Activated T-cell treated with anti-CD3 and anti-CD28 coated beads, Interleukin-2, amount 50 U/mL, for 4 hours (primary cell): ENCODE measurements at regions not wholly inside any gene's neighbourhood (a gene's known extent, or its start where the extent isn't known, plus 50 kb on each side); places are given as distances from the start of the nearest gene placed in this dataset.

Experiments
- ATAC-seq, 2 donors: fragments of 200-7000 bp; cut with Tn5 transposase; one replicate each; pipeline ENCODE4 v1.10.0; 2021
- DNase-seq: peaks from one replicate; pipeline ENCODE4 v3.0.0-alpha.2; 2020
- H3K27me3 Mint-ChIP-seq: one replicate; pipeline ENCODE4 v1.8.0; 2021; ENCODE audit warnings: low read depth, mixed read lengths
- H3K36me3 Mint-ChIP-seq: one replicate; pipeline ENCODE4 v1.8.0; 2022; ENCODE audit warnings: mixed read lengths; ENCODE audit not compliant: insufficient read depth
- H3K4me1 Mint-ChIP-seq: one replicate; pipeline ENCODE4 v1.8.0; 2021; ENCODE audit warnings: low read depth, mixed read lengths
- H3K4me3 Mint-ChIP-seq: one replicate; pipeline ENCODE4 v1.8.0; 2021; ENCODE audit warnings: mild to moderate bottlenecking, moderate library complexity, mixed read lengths
- H3K9me3 Mint-ChIP-seq: one replicate; pipeline ENCODE4 v1.8.0; 2021; ENCODE audit warnings: mixed read lengths

DNA sequence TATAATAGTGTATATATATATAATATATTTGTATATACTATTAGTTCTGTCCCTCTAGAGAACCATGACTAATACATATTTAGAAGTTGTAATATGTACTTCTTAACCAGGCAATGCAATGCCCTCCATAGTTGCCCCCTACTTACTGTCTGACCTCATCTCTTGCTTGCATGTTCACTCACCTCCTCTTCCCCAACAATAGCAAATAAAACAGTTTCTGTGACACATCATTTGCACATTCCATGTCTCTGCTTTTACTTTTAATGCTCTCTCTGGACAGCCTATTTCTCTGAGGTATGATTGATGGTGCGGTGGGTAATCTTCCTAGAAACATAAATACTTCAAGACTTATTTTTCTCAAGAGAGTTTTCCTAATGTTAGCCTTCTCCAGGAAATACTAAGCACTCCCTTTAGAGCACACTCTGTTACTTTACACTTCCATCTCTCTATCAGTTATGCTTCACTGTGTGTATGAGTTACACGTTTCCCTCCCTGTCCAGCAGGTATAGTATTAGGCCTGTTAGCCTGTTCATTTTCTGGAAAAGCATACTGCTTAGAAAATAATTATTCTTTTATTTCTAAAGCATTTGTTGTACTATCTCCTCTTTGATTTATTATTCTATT lies 295.6 kb upstream of the LRATD1 start:
- H3K4me1 Mint-ChIP-seq: no peaks in the 10 kb centered on the region
- DNase-seq (no peak), ATAC-seq (no peak)
- H3K9me3 Mint-ChIP-seq: peaks cover 4% of the 10 kb centered on the region
- no peak overlapping the region for H3K4me3 Mint-ChIP-seq
- H3K27me3 Mint-ChIP-seq: no peaks in the 10 kb centered on the region
- H3K36me3 Mint-ChIP-seq: no peaks in the 10 kb centered on the region

DNA sequence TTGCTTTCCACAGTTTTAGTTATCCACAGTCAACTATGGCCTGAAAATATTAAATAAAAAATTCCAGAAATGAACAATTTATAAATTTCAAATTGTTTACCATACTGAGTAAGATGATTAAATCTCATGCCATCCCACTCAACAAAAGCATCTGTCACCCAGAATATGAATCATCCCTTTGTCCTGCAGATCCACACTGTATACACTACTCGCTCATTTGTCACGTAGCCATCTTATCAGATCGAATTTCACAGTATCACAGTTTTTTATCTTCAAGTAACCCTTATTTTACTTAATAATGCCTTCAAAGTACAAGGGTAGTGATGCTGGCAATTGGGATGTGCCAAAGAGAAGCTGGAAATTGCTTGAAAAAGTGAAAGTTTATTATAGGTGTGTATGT lies 291.8 kb upstream of the LRATD1 start:
- no peaks in the 10 kb centered on the region for H3K36me3 Mint-ChIP-seq
- ATAC-seq: no peak
- H3K27me3 Mint-ChIP-seq: no peaks in the 10 kb centered on the region

DNA sequence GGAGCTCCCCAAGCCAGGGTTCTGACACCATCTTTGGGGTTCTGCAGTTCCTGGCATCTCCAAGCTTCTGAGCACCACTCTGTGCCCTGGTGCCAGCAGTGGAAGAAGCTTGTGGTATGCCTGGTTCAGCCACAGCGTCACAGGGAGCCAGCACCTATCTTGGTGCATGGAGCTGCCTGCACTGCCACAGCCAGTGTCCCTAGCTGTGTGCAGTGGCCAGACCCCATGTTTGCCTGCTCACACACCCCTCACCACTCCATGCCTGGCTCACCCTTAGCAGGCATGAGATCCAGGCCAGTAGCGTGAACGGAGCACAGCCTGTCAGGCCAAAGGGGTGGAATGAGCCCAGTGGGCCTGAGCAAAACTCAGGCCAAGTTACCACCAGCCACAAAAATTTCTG lies 290.2 kb upstream of the LRATD1 start:
- DNase-seq (no peak), ATAC-seq (no peak)
- Mint-ChIP-seq H3K4me3 (no peak overlapping the region), H3K9me3 (peaks cover 10% of the 10 kb centered on the region), H3K4me1 (no peaks in the 10 kb centered on the region), H3K36me3 (no peaks in the 10 kb centered on the region), H3K27me3 (no peaks in the 10 kb centered on the region)

More for the DNA sequence above, 291.8 kb upstream of the LRATD1 start:
- H3K9me3 Mint-ChIP-seq: peaks cover 6% of the 10 kb centered on the region
- no peak for DNase-seq
- H3K4me1 Mint-ChIP-seq: no peaks in the 10 kb centered on the region
- H3K4me3 Mint-ChIP-seq: no peak overlapping the region

- H3K27me3 Mint-ChIP-seq: no peaks in the 10 kb centered on the region
- H3K4me1 Mint-ChIP-seq: no peaks in the 10 kb centered on the region
- ATAC-seq (no peak), DNase-seq (no peak)
- H3K36me3 Mint-ChIP-seq: no peaks in the 10 kb centered on the region
- H3K9me3 Mint-ChIP-seq: peaks cover 6% of the 10 kb centered on the region
- no peak overlapping the region for H3K4me3 Mint-ChIP-seq
These were observed 288.2 kb upstream of the LRATD1 start for GRCh38 chr2:14344355-14344754.

DNA sequence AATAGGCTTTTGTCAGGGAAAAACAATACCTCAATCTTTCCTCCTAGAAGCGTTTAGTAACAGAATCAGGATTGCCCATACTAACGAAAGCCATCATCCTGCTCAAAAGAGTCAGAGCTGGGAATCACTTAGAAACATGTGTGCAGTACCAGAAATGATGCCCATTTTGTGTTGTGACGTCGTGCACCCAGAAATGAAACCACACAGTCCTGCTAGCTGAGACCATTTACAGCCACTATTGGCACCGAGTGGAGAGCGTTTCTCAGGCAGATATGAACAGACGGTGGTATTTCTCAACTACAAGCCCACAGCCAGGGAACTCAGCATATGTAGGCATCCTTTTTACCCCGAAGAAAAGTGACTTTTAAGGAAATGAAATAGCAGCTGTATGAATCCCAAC lies 284.3 kb upstream of the LRATD1 start:
- H3K36me3 Mint-ChIP-seq: no peaks in the 10 kb centered on the region
- DNase-seq (no peak), ATAC-seq (no peak)
- no peaks in the 10 kb centered on the region for H3K27me3 Mint-ChIP-seq
- H3K4me3 Mint-ChIP-seq: no peak overlapping the region
- H3K4me1 Mint-ChIP-seq: no peaks in the 10 kb centered on the region
- H3K9me3 Mint-ChIP-seq: peaks cover 10% of the 10 kb centered on the region

- no peak for DNase-seq
These were observed 281.7 kb upstream of the LRATD1 start for GRCh38 chr2:14350856-14351255.

GRCh38 chr2:14352067-14352466 lies 280.4 kb upstream of the LRATD1 start:
- H3K4me1 Mint-ChIP-seq: no peaks in the 10 kb centered on the region

More at GRCh38 chr2:14350856-14351255, 281.7 kb upstream of the LRATD1 start:
- H3K27me3 Mint-ChIP-seq: no peaks in the 10 kb centered on the region
- peaks cover 6% of the 10 kb centered on the region for H3K9me3 Mint-ChIP-seq
- ATAC-seq: no peak
- no peaks in the 10 kb centered on the region for H3K4me1 Mint-ChIP-seq
- no peaks in the 10 kb centered on the region for H3K36me3 Mint-ChIP-seq
- no peak overlapping the region for H3K4me3 Mint-ChIP-seq

DNA sequence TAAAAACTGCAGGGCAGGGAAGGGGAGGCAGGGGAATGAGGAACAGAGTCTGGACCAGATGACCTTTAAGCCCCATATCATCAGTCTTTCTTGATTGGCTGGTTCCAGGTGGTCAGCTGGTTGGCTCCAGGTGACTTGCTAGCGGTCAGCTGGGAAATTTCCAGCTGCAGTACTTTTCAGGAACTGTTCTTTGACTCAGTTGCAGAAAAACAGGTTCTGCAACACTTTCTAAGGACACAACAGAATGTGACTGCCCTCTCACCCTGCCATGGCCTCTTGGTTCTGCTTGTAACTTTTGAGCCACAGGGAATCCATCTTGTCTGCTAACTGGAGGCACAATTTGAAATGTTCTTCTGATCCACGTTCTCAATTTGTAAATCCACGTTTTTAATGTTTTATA lies 278.3 kb upstream of the LRATD1 start:
- H3K4me1 Mint-ChIP-seq: no peaks in the 10 kb centered on the region
- DNase-seq: no peak
- no peaks in the 10 kb centered on the region for H3K27me3 Mint-ChIP-seq
- ATAC-seq: no peak
- no peak overlapping the region for H3K4me3 Mint-ChIP-seq
- H3K9me3 Mint-ChIP-seq: peaks cover 4% of the 10 kb centered on the region
- H3K36me3 Mint-ChIP-seq: no peaks in the 10 kb centered on the region

More at GRCh38 chr2:14352067-14352466, 280.4 kb upstream of the LRATD1 start:
- H3K4me3 Mint-ChIP-seq: no peak overlapping the region
- no peaks in the 10 kb centered on the region for H3K27me3 Mint-ChIP-seq
- DNase-seq: no peak
- ATAC-seq: no peak
- H3K9me3 Mint-ChIP-seq: peaks cover 4% of the 10 kb centered on the region
- no peaks in the 10 kb centered on the region for H3K36me3 Mint-ChIP-seq

- Mint-ChIP-seq H3K4me1 (no peaks in the 10 kb centered on the region), H3K4me3 (no peak overlapping the region), H3K9me3 (peaks cover 4% of the 10 kb centered on the region), H3K27me3 (no peaks in the 10 kb centered on the region), H3K36me3 (no peaks in the 10 kb centered on the region)
- no peak for ATAC-seq
- DNase-seq: no peak
These were observed 277.4 kb upstream of the LRATD1 start for GRCh38 chr2:14355102-14355501.

DNA sequence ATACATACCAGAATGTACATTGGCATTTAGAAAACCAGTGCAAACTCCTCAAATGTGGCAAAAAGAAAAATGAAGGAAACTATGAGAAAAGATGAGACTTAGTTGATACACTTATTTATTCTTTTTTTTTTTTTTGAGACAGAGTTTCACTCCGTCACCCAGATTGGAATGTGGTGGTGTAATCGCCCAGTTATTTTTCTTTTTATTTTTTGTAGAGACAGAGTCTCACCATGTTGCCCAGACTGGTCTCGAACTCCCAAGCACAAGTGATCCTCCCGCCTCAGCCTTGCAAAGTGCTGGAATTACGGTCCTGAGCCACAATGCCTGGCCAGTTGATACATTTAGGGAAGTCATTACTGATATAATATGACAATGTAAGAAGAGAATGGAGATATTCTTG lies 274.2 kb upstream of the LRATD1 start:
- no peaks in the 10 kb centered on the region for H3K4me1 Mint-ChIP-seq
- no peaks in the 10 kb centered on the region for H3K36me3 Mint-ChIP-seq
- DNase-seq (no peak), ATAC-seq (no peak)
- H3K9me3 Mint-ChIP-seq: peaks cover 5% of the 10 kb centered on the region
- H3K27me3 Mint-ChIP-seq: no peaks in the 10 kb centered on the region
- H3K4me3 Mint-ChIP-seq: no peak overlapping the region

DNA sequence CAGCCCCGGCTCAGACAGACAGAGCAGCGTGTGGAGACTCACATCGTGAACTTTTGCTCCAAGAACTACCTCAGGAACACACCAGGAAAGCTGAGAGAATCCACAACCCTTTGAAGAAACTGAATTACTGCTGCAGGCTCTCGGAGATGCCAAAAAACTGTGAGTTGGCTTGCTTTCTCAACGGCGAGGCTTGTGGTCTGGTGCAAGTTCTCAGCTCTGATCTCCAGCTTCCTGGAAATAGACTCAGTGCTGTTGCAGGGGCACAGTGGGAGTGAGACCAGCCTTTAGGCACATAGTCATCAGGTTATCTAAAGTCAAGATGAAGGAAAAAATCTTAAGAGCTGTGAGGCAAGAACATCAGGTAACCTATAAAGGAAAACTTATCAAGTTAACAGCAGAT lies 273.7 kb upstream of the LRATD1 start:
- no peak overlapping the region for H3K4me3 Mint-ChIP-seq
- H3K27me3 Mint-ChIP-seq: no peaks in the 10 kb centered on the region
- peaks cover 5% of the 10 kb centered on the region for H3K9me3 Mint-ChIP-seq
- no peak for DNase-seq
- no peaks in the 10 kb centered on the region for H3K36me3 Mint-ChIP-seq
- no peaks in the 10 kb centered on the region for H3K4me1 Mint-ChIP-seq
- ATAC-seq: no peak

- no peak overlapping the region for H3K4me3 Mint-ChIP-seq
- no peaks in the 10 kb centered on the region for H3K4me1 Mint-ChIP-seq
- ATAC-seq: no peak
- no peaks in the 10 kb centered on the region for H3K36me3 Mint-ChIP-seq
- DNase-seq: no peak
- H3K27me3 Mint-ChIP-seq: no peaks in the 10 kb centered on the region
- H3K9me3 Mint-ChIP-seq: peaks cover 5% of the 10 kb centered on the region
These were observed 269.4 kb upstream of the LRATD1 start for GRCh38 chr2:14363137-14363536.

GRCh38 chr2:14363976-14364375 lies 268.5 kb upstream of the LRATD1 start:
- H3K4me3 Mint-ChIP-seq: no peak overlapping the region
- H3K36me3 Mint-ChIP-seq: no peaks in the 10 kb centered on the region
- H3K4me1 Mint-ChIP-seq: no peaks in the 10 kb centered on the region
- H3K27me3 Mint-ChIP-seq: no peaks in the 10 kb centered on the region
- no peak for DNase-seq
- no peak for ATAC-seq
- H3K9me3 Mint-ChIP-seq: peaks cover 6% of the 10 kb centered on the region

GRCh38 chr2:14364471-14364870 lies 268.0 kb upstream of the LRATD1 start:
- Mint-ChIP-seq H3K4me3 (no peak overlapping the region), H3K36me3 (no peaks in the 10 kb centered on the region), H3K9me3 (peaks cover 10% of the 10 kb centered on the region), H3K27me3 (no peaks in the 10 kb centered on the region), H3K4me1 (no peaks in the 10 kb centered on the region)
- ATAC-seq (no peak), DNase-seq (no peak)

DNA sequence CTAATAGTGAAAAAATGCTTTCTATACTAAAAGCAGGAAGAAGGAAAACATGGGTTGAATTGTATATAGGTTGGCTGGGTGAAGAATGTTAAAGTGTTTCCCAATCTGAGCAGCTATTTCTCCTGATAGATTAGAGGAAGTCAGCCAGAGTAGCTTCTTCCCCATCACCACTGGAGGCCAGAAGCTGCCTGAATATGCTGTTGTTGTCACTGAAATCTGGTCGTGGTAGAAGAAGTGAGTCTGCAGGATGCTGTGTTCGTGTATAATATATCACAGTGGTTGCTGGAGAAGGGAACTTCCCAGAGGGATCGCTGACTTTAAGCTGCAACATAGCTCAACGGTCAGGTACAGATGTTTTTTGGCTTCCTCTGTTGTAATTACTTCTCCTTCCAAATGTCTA lies 247.5 kb upstream of the LRATD1 start:
- no peaks in the 10 kb centered on the region for H3K36me3 Mint-ChIP-seq
- no peak for ATAC-seq
- no peak overlapping the region for H3K4me3 Mint-ChIP-seq

GRCh38 chr2:14387332-14387731 lies 245.2 kb upstream of the LRATD1 start:
- Mint-ChIP-seq H3K27me3 (no peaks in the 10 kb centered on the region), H3K4me3 (no peak overlapping the region), H3K36me3 (no peaks in the 10 kb centered on the region), H3K4me1 (no peaks in the 10 kb centered on the region), H3K9me3 (no peaks in the 10 kb centered on the region)
- no peak for ATAC-seq
- DNase-seq: no peak

More for the DNA sequence above, 247.5 kb upstream of the LRATD1 start:
- no peaks in the 10 kb centered on the region for H3K27me3 Mint-ChIP-seq
- no peaks in the 10 kb centered on the region for H3K9me3 Mint-ChIP-seq
- DNase-seq: no peak
- no peaks in the 10 kb centered on the region for H3K4me1 Mint-ChIP-seq
